AG09319 (cell line): ENCODE measurements at regions not wholly inside any gene's neighbourhood (a gene's known extent, or its start where the extent isn't known, plus 50 kb on each side); places are given as distances from the start of the nearest gene placed in this dataset.

Source experiments
- DNase-seq: peaks from one replicate; pipeline ENCODE4 v3.0.0-alpha.2; 2010; ENCODE audit warnings: low read depth; ENCODE audit errors: extremely low read depth
- CTCF ChIP-seq: IDR thresholded peaks from 2 replicates; pipeline ENCODE4 v1.5.1; 2011; ENCODE audit warnings: low read depth, mild to moderate bottlenecking, inconsistent platforms, low read length, moderate library complexity

GRCh38 chr6:23415819-23416427 lies 710.1 kb upstream of the NRSN1 start:
- DNase-seq: no peak
- no peak for TF ChIP-seq CTCF

GRCh38 chr6:23417133-23417532 lies 708.9 kb upstream of the NRSN1 start:
- no peak for DNase-seq
- no peak for TF ChIP-seq CTCF

GRCh38 chr6:23418095-23418494 lies 707.9 kb upstream of the NRSN1 start:
- DNase-seq: no peak
- no peak for TF ChIP-seq CTCF

GRCh38 chr6:23419046-23419445 lies 707.0 kb upstream of the NRSN1 start:
- DNase-seq: no peak
- TF ChIP-seq CTCF: no peak

GRCh38 chr6:23420659-23421350 lies 705.2 kb upstream of the NRSN1 start:
- DNase-seq: no peak

GRCh38 chr6:23424584-23424983 lies 701.4 kb upstream of the NRSN1 start:
- TF ChIP-seq CTCF: no peak
- no peak for DNase-seq

More at GRCh38 chr6:23420659-23421350, 705.2 kb upstream of the NRSN1 start:
- no peak for TF ChIP-seq CTCF

GRCh38 chr6:23435126-23435525 lies 690.9 kb upstream of the NRSN1 start:
- no peak for TF ChIP-seq CTCF
- DNase-seq: no peak
